ENCODE measurements at regions not wholly inside any gene's neighbourhood (a gene's known extent, or its start where the extent isn't known, plus 50 kb on each side); places are given as distances from the start of the nearest gene placed in this dataset.

GRCh38 chr11:22957786-22958185 is 97.5 kb upstream of the CCDC179 start:
- TF ChIP-seq POLR2A (IDR thresholded peaks at IDR 0.05) (no peak), CTCF (IDR thresholded peaks at IDR 0.05) (no peak), POLR2AphosphoS5 (IDR thresholded peaks at IDR 0.05) (no peak), EP300 (IDR thresholded peaks at IDR 0.05) (no peak)

All from suprapubic skin (tissue), 4 donors.